Activated CD4-positive, alpha-beta memory T cell treated with anti-CD3 and anti-CD28 coated beads, Interleukin-2, amount 10 ng/mL, durations not matched to agents 7 days and 5 days (primary cell): ENCODE measurements at regions not wholly inside any gene's neighbourhood (a gene's known extent, or its start where the extent isn't known, plus 50 kb on each side); places are given as distances from the start of the nearest gene placed in this dataset.
"Not testable (repeated sequence)": the region's sequence is repeated elsewhere in the genome, so short reads cannot be mapped to it uniquely, and the experiment has no call there.

ENCODE experiments used
- CTCF ChIA-PET: fragments of 350-600 bp; sonication (Branson Sonifier 250); formaldehyde crosslinking; loops from one replicate; lab custom pipeline; 2021; ENCODE audit warnings: antibody characterized with exemption, inconsistent platforms; lab: Charles Lee
- POLR2A ChIA-PET: fragments of 350-600 bp; sonication (Branson Sonifier 250); formaldehyde crosslinking; loops from one replicate; lab custom pipeline; 2021; ENCODE audit warnings: antibody characterized with exemption; lab: Charles Lee
- DNase-seq: peaks from one replicate; pipeline ENCODE4 v3.0.0-alpha.2; 2020
- H3K27ac Mint-ChIP-seq: one replicate; pipeline ENCODE4 v1.8.0; 2021; ENCODE audit warnings: mild to moderate bottlenecking, mixed read lengths
- H3K27me3 Mint-ChIP-seq: one replicate; pipeline ENCODE4 v1.8.0; 2021; ENCODE audit warnings: mixed read lengths
- H3K36me3 Mint-ChIP-seq: one replicate; pipeline ENCODE4 v1.8.0; 2021; ENCODE audit warnings: low read depth, mixed read lengths
- H3K4me1 Mint-ChIP-seq: one replicate; pipeline ENCODE4 v1.8.0; 2021; ENCODE audit warnings: mixed read lengths
- H3K4me3 Mint-ChIP-seq: one replicate; pipeline ENCODE4 v1.8.0; 2021; ENCODE audit warnings: mild to moderate bottlenecking, mixed read lengths
- H3K9me3 Mint-ChIP-seq: one replicate; pipeline ENCODE4 v1.8.0; 2021; ENCODE audit warnings: mixed read lengths

GRCh38 chr1:207196135-207196534 lies 92.1 kb downstream of the C4BPA start:
- H3K36me3 Mint-ChIP-seq, H3K9me3 Mint-ChIP-seq, POLR2A ChIA-PET, H3K27ac Mint-ChIP-seq, H3K4me3 Mint-ChIP-seq, DNase-seq, H3K4me1 Mint-ChIP-seq, CTCF ChIA-PET: not testable (repeated sequence)
- peaks cover 33% of the 10 kb centered on the region for H3K27me3 Mint-ChIP-seq

DNA sequence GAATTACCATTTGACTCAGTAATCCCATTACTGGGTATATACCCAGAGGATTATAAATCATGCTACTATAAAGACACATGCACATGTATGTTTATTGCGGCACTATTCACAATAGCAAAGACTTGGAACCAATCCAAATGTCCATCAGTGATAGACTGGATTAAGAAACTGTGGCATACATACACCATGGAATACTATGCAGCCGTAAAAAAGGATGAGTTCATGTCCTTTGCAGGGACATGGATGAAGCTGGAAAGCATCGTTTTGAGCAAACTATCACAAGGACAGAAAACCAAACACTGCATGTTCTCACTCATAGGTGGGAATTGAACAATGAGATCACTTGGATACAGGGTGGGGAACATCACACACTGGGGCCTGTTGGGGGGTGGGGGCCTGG lies 97.5 kb downstream of the C4BPA start:
- POLR2A ChIA-PET, CTCF ChIA-PET, DNase-seq, H3K9me3 Mint-ChIP-seq, H3K4me1 Mint-ChIP-seq, H3K4me3 Mint-ChIP-seq, H3K36me3 Mint-ChIP-seq, H3K27ac Mint-ChIP-seq: not testable (repeated sequence)
- H3K27me3 Mint-ChIP-seq, result peaks cover 22% of the 10 kb centered on the region

DNA sequence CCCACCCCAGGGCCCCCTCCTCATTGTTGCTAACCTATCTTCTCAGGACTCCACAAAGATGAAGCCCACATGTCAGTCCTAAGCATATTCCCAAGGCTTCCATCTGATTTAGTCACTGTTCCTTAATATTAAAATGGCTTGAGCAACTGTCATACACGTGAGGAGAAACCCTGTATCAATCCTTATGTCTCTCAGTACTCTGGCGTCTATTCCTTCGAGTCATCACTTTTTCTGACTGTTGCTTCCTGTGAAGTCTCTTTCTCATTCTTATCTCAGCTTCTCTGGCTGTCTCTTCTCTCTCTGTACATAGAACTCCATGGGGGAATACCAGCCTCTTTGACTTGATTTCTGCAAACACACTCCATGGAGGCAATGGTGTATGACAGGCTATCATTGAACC lies 98.4 kb downstream of the C4BPA start:
- Mint-ChIP-seq H3K36me3 (no peaks in the 10 kb centered on the region), H3K9me3 (peaks cover 6% of the 10 kb centered on the region), H3K4me3 (no peak overlapping the region), H3K4me1 (peaks cover 8% of the 10 kb centered on the region), H3K27me3 (peaks cover 18% of the 10 kb centered on the region), H3K27ac (no peak overlapping the region)
- POLR2A ChIA-PET, result no interaction called here
- DNase-seq, result no peak
- CTCF ChIA-PET, result no interaction called here

GRCh38 chr1:207203541-207203940 lies 99.5 kb downstream of the C4BPA start:
- ChIA-PET POLR2A (no interaction called here), CTCF (no interaction called here)
- Mint-ChIP-seq H3K27ac (no peak overlapping the region), H3K27me3 (peaks cover 16% of the 10 kb centered on the region), H3K9me3 (peaks cover 6% of the 10 kb centered on the region), H3K36me3 (no peaks in the 10 kb centered on the region), H3K4me1 (peaks cover 11% of the 10 kb centered on the region), H3K4me3 (no peak overlapping the region)
- DNase-seq, result no peak

DNA sequence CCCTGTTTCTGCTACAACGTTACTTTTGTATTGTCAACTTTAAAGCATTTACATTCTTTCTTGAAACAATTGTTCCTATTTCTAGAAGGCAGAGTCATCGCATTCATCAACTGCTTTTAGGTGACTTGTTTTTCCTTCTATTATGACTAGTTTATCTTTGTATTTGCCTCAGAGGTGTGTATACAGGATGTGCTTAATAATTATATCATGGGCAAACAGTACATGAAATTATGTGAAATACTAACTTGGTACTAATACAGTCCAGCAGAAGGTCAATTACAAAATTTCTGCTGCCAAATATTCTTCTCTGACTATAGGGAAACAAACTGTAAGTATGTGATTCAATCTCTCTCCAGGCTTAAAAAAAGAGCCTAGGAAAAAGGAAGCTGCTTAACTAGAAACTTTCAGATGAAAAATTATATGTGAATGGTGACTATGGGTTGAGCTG lies 101.6 kb downstream of the C4BPA start:
- H3K4me3 Mint-ChIP-seq, result no peak overlapping the region
- POLR2A ChIA-PET, result no interaction called here
- peaks cover 6% of the 10 kb centered on the region for H3K9me3 Mint-ChIP-seq
- H3K27me3 Mint-ChIP-seq, result peaks cover 7% of the 10 kb centered on the region
- H3K4me1 Mint-ChIP-seq, result peaks cover 11% of the 10 kb centered on the region
- DNase-seq, result no peak
- no peaks in the 10 kb centered on the region for H3K36me3 Mint-ChIP-seq
- H3K27ac Mint-ChIP-seq, result no peak overlapping the region
- CTCF ChIA-PET, result no interaction called here

- POLR2A ChIA-PET, H3K9me3 Mint-ChIP-seq, CTCF ChIA-PET, H3K27ac Mint-ChIP-seq, H3K27me3 Mint-ChIP-seq, H3K36me3 Mint-ChIP-seq, H3K4me3 Mint-ChIP-seq, DNase-seq: not testable (repeated sequence)
- peaks cover 10% of the 10 kb centered on the region for H3K4me1 Mint-ChIP-seq
Measured at GRCh38 chr1:207208691-207209090, 104.7 kb downstream of the C4BPA start.

DNA sequence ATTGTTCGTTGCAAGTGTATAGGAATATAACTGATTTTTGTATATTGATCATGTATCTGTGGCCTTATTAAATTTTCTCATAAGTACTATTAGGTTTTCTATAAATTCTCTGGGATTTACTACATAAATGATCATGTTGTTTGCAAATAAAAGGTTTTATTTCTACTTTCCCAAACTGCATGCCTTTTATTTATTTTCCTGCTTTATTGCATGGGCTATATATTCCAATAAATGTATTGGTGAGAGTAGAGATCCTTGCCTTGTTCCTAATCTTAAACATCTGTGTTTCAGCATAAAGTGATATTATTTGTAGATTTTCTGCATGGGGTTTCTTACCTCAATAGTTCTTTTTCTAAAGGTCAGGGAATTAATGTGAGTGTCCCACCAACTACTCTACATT lies 107.0 kb upstream of the CD55 start:
- CTCF ChIA-PET, result no interaction called here
- POLR2A ChIA-PET, result no interaction called here
- H3K27me3 Mint-ChIP-seq, result no peaks in the 10 kb centered on the region
- no peak for DNase-seq
- no peak overlapping the region for H3K4me3 Mint-ChIP-seq
- H3K27ac Mint-ChIP-seq, result no peak overlapping the region
- H3K36me3 Mint-ChIP-seq, result no peaks in the 10 kb centered on the region
- H3K4me1 Mint-ChIP-seq, result no peaks in the 10 kb centered on the region
- peaks cover 2% of the 10 kb centered on the region for H3K9me3 Mint-ChIP-seq

GRCh38 chr1:207217778-207218511 lies 103.5 kb upstream of the CD55 start:
- H3K4me3 Mint-ChIP-seq, result no peak overlapping the region
- H3K27ac Mint-ChIP-seq, result no peak overlapping the region
- no peak for DNase-seq
- H3K27me3 Mint-ChIP-seq, result peaks cover 6% of the 10 kb centered on the region
- no peaks in the 10 kb centered on the region for H3K36me3 Mint-ChIP-seq
- peaks cover 4% of the 10 kb centered on the region for H3K9me3 Mint-ChIP-seq
- ChIA-PET CTCF (no interaction called here), POLR2A (no interaction called here)
- H3K4me1 Mint-ChIP-seq, result no peaks in the 10 kb centered on the region

GRCh38 chr1:207218512-207219362 lies 102.7 kb upstream of the CD55 start:
- no peaks in the 10 kb centered on the region for H3K4me1 Mint-ChIP-seq
- H3K9me3 Mint-ChIP-seq, result peaks cover 4% of the 10 kb centered on the region
- H3K36me3 Mint-ChIP-seq, result no peaks in the 10 kb centered on the region
- H3K27me3 Mint-ChIP-seq, result peaks cover 6% of the 10 kb centered on the region
- CTCF ChIA-PET, result no interaction called here
- DNase-seq, result no peak
- H3K4me3 Mint-ChIP-seq, result no peak overlapping the region
- no peak overlapping the region for H3K27ac Mint-ChIP-seq
- POLR2A ChIA-PET, result no interaction called here

GRCh38 chr1:207219979-207220889 lies 101.2 kb upstream of the CD55 start:
- Mint-ChIP-seq H3K4me1 (no peaks in the 10 kb centered on the region), H3K4me3 (no peak overlapping the region), H3K36me3 (no peaks in the 10 kb centered on the region), H3K27ac (no peak overlapping the region), H3K27me3 (peaks cover 6% of the 10 kb centered on the region), H3K9me3 (peaks cover 2% of the 10 kb centered on the region)
- CTCF ChIA-PET, result interaction anchor here (0.7 kb wide), 1 partner anchor 486 kb away, joined by 3 read pairs; no protein-coding TSS in a partner anchor
- no peak for DNase-seq
- POLR2A ChIA-PET, result no interaction called here

- H3K27ac Mint-ChIP-seq, result no peak overlapping the region
- peaks cover 2% of the 10 kb centered on the region for H3K9me3 Mint-ChIP-seq
- no peaks in the 10 kb centered on the region for H3K36me3 Mint-ChIP-seq
- no peaks in the 10 kb centered on the region for H3K4me1 Mint-ChIP-seq
- H3K4me3 Mint-ChIP-seq, result no peak overlapping the region
- DNase-seq, result no peak
- H3K27me3 Mint-ChIP-seq, result peaks cover 8% of the 10 kb centered on the region
- ChIA-PET POLR2A (interaction anchor here (1.6 kb wide), 1 partner anchor 22 kb away, joined by 3 read pairs; no protein-coding TSS in a partner anchor), CTCF (no interaction called here)
Measured at GRCh38 chr1:207221934-207222351, 99.5 kb upstream of the CD55 start.

GRCh38 chr1:207223162-207223561 lies 98.3 kb upstream of the CD55 start:
- ChIA-PET CTCF (no interaction called here), POLR2A (no interaction called here)
- Mint-ChIP-seq H3K36me3 (no peaks in the 10 kb centered on the region), H3K9me3 (peaks cover 2% of the 10 kb centered on the region), H3K27ac (no peak overlapping the region), H3K4me1 (no peaks in the 10 kb centered on the region), H3K4me3 (no peak overlapping the region), H3K27me3 (peaks cover 8% of the 10 kb centered on the region)
- DNase-seq, result no peak

DNA sequence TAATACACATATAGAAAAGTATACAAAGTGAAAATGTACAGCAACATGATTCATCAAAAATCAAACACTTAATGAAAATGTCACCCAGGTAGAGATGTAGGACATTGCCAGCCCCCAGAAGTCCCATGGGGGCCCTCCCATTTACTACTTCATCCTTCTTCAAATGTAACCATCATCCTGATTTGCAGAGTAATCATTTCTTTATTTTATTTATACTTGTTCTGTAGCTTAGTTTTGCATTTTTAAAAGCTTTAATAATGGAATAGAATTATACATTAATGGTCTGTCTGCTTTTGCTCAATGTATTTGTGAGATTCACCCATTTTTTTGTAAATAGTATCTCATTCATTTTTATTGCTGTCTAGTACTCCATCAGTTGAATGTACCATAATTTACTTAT lies 96.8 kb upstream of the CD55 start:
- Mint-ChIP-seq H3K27ac (no peak overlapping the region), H3K4me3 (no peak overlapping the region), H3K36me3 (no peaks in the 10 kb centered on the region), H3K9me3 (peaks cover 2% of the 10 kb centered on the region), H3K27me3 (peaks cover 8% of the 10 kb centered on the region), H3K4me1 (no peaks in the 10 kb centered on the region)
- POLR2A ChIA-PET, result no interaction called here
- DNase-seq, result no peak
- CTCF ChIA-PET, result no interaction called here
